Heart left ventricle (tissue), 13 donors: ENCODE measurements at regions not wholly inside any gene's neighbourhood (a gene's known extent, or its start where the extent isn't known, plus 50 kb on each side); places are given as distances from the start of the nearest gene placed in this dataset.

Source experiments
- POLR2A ChIP-seq, 2 donors: fragments of 450-650 bp; IDR thresholded peaks; one replicate each; pipeline ENCODE4 v1.6.1; 2017; ENCODE audit warnings: antibody characterized with exemption in 2 of 2, mild to moderate bottlenecking in 2 of 2, moderate library complexity in 2 of 2
- TF ChIP-seq, protein P1 (sequence below), 12 donors: fragments of 200-600 bp; sonication (generic) in 4 of 12; IDR thresholded peaks; one replicate each; pipeline versions ENCODE4 v1.5.0 to v1.8.0; 2018 to 2022; ENCODE audit warnings: antibody characterized with exemption in 12 of 12, mild to moderate bottlenecking in 5 of 12
- donor health status: ischemic (EF 13 %, LVEDD 7.1; RV severe dilation, severe dysfunction).
- donor health status: DM: no; HTN: yes; CAD: no.
- donor health status: DM: no; HTN: no; CAD: no.
- donor health status: ischemic (EF 25% LVEDD 6.9; RV normal size, moderate dysfunction).
- donor health status: ischemic (EF 25% LVEDD 5.7; RV mildly dilated, moderate dysfunction).
- donor health status: ischemic (EF 35%, LVEDD 5.7; RV mildly dilated, moderate dysfunction).
- donor health status: nonischemic (EF 11% LVEDD 7.7; RV severe dilation, severe dysfunction).
- donor health status: DM: yes; HTN: yes; CAD: no.
- donor health status: PGD.
- donor health status: ischemic (EF 29% LVEDD 5.4; RV normal size, mild dysfunction).
- donor health status: nonischemic (EF 23%, LVEDD 6.1; RV moderate dilation, normal function).

DNA sequence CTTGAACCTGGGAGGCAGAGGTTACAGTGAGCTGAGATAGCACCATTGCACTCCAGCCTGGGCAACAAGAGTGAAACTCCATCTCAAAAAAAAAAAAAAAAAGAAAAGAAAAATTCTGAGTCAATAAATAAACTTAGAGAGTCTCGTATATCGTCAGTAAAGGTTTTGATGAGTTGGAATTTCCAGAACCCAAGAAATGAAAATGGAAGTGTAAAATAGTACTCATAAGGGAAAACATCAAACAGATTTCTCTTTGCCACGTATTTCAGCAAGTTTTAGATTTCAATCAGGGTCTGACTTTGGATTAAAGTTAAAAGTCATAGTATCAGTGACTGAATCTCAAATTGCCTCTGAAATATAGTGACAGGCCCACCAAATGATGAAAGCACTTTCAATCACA lies 71.4 kb upstream of the SPOPL start:
- TF ChIP-seq, protein P1, sequence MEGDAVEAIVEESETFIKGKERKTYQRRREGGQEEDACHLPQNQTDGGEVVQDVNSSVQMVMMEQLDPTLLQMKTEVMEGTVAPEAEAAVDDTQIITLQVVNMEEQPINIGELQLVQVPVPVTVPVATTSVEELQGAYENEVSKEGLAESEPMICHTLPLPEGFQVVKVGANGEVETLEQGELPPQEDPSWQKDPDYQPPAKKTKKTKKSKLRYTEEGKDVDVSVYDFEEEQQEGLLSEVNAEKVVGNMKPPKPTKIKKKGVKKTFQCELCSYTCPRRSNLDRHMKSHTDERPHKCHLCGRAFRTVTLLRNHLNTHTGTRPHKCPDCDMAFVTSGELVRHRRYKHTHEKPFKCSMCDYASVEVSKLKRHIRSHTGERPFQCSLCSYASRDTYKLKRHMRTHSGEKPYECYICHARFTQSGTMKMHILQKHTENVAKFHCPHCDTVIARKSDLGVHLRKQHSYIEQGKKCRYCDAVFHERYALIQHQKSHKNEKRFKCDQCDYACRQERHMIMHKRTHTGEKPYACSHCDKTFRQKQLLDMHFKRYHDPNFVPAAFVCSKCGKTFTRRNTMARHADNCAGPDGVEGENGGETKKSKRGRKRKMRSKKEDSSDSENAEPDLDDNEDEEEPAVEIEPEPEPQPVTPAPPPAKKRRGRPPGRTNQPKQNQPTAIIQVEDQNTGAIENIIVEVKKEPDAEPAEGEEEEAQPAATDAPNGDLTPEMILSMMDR (IDR thresholded peaks at IDR 0.05): no peak
- TF ChIP-seq POLR2A (IDR thresholded peaks at IDR 0.05): no peak
